ENCODE measurements at regions not wholly inside any gene's neighbourhood (a gene's known extent, or its start where the extent isn't known, plus 50 kb on each side); places are given as distances from the start of the nearest gene placed in this dataset.

GRCh38 chr10:33074443-33074842 lies 116.4 kb upstream of the ITGB1 start:
- Histone ChIP-seq H3K27me3 (ENCODE audit: control insufficient read depth in 2 of 2, insufficient read depth in 2 of 2, low read length in 2 of 2) (no peaks in the 10 kb centered on the region), H3K27ac (ENCODE audit: low read depth in 1 of 2, low read length in 2 of 2) (no peak overlapping the region), H4K20me1 (ENCODE audit: insufficient read depth, low read length) (no peaks in the 10 kb centered on the region), H3K4me2 (replicated peaks; ENCODE audit: extremely low read depth, low read length, poor library complexity, severe bottlenecking) (no peak overlapping the region), H3K9ac (ENCODE audit: insufficient read depth, low read length, poor library complexity, severe bottlenecking) (no peak overlapping the region), H3K36me3 (replicated peaks in 1 of 2; ENCODE audit: control insufficient read depth in 1 of 2, insufficient read depth in 2 of 2, low read length in 2 of 2) (no peaks in the 10 kb centered on the region), H3K4me3 (replicated peaks in 1 of 3; ENCODE audit: low read depth in 2 of 3, low read length in 3 of 3) (no peak overlapping the region), H3K79me2 (ENCODE audit: insufficient read depth, low read length) (no peaks in the 10 kb centered on the region), H2AFZ (ENCODE audit: insufficient read depth, low read depth, low read length, poor library complexity, severe bottlenecking) (no peak overlapping the region), H3K9me3 (replicated peaks in 1 of 2; ENCODE audit: control insufficient read depth in 1 of 2, insufficient read depth in 1 of 2, low read length in 2 of 2) (peaks cover 0 to 8% of the 10 kb centered on the region in 2 donors), H3K4me1 (ENCODE audit: control insufficient read depth in 1 of 2, insufficient read depth in 2 of 2, low read length in 2 of 2) (no peaks in the 10 kb centered on the region)
- H3K27ac Mint-ChIP-seq = no peak overlapping the region
- H3K4me1 Mint-ChIP-seq = no peaks in the 10 kb centered on the region
- intact Hi-C loops (cut with micrococcal nuclease) = no loop called here
- peaks cover 0 to 4% (median 3%) of the 10 kb centered on the region in 3 donors for H3K27me3 Mint-ChIP-seq (ENCODE audit: low read depth in 3 of 3)
- peaks cover under 1 to 23% (median 10%) of the 10 kb centered on the region in 7 donors for H3K9me3 Mint-ChIP-seq
- no peaks in the 10 kb centered on the region for H3K36me3 Mint-ChIP-seq
- no peak for TF ChIP-seq CTCF (IDR thresholded peaks at IDR 0.05)
- no peak for DNase-seq
- H3K4me3 Mint-ChIP-seq = no peak overlapping the region
- 100% methylated on average over 1 of the region's 3 CpGs for WGBS (ENCODE audit: insufficient coverage)

DNA sequence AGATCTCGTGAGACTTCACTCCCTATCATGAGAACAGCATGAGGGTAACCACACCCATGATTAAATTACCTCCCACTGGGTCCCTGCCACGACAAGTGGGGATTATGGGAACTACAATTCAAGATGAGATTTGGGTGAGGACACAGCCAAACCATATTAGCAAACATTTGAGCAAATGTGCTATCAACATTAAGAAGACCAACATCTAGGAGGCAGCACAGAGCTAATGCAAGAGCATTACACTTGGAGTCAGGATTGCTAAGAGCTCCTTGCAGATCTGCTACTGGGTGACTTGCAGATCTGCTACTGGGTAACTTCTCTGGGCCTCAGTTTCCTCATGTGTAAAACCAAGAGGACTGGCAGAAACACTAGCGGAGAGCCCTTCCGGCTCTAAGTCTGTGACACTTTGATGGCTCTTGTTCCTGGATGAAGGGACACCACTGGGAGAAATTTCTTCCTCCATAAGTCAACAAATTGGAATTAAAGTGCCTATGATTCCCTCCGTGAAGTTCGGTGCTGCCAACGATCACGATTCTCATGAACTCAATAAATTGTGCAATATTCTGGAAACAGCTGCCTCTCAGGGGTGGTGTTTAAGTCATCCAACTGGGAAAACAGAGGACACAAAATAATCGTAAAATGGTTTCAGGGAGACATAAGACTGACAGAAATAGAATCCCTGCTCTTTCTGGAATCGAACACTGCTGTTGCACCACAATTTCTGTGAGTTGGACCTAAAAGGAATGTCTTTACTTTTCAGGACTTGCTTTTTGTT lies 115.8 kb upstream of the ITGB1 start:
- Mint-ChIP-seq H3K36me3 (no peaks in the 10 kb centered on the region), H3K4me3 (no peak overlapping the region), H3K27me3 (ENCODE audit: low read depth in 3 of 3) (peaks cover 0 to 4% (median 2%) of the 10 kb centered on the region in 3 donors), H3K9me3 (peaks cover 2 to 24% (median 10%) of the 10 kb centered on the region in 7 donors), H3K4me1 (no peaks in the 10 kb centered on the region), H3K27ac (no peak overlapping the region)
- Histone ChIP-seq H3K36me3 (replicated peaks in 1 of 2; ENCODE audit: control insufficient read depth in 1 of 2, insufficient read depth in 2 of 2, low read length in 2 of 2) (no peaks in the 10 kb centered on the region), H3K9me3 (replicated peaks in 1 of 2; ENCODE audit: control insufficient read depth in 1 of 2, insufficient read depth in 1 of 2, low read length in 2 of 2) (peaks cover 0 to 8% of the 10 kb centered on the region in 2 donors), H3K4me3 (replicated peaks in 1 of 3; ENCODE audit: low read depth in 2 of 3, low read length in 3 of 3) (no peak overlapping the region), H3K79me2 (ENCODE audit: insufficient read depth, low read length) (no peaks in the 10 kb centered on the region), H3K4me1 (ENCODE audit: control insufficient read depth in 1 of 2, insufficient read depth in 2 of 2, low read length in 2 of 2) (no peaks in the 10 kb centered on the region), H3K4me2 (replicated peaks; ENCODE audit: extremely low read depth, low read length, poor library complexity, severe bottlenecking) (no peak overlapping the region), H3K9ac (ENCODE audit: insufficient read depth, low read length, poor library complexity, severe bottlenecking) (no peak overlapping the region), H3K27me3 (ENCODE audit: control insufficient read depth in 2 of 2, insufficient read depth in 2 of 2, low read length in 2 of 2) (no peaks in the 10 kb centered on the region), H2AFZ (ENCODE audit: insufficient read depth, low read depth, low read length, poor library complexity, severe bottlenecking) (no peak overlapping the region), H4K20me1 (ENCODE audit: insufficient read depth, low read length) (no peaks in the 10 kb centered on the region), H3K27ac (ENCODE audit: low read depth in 1 of 2, low read length in 2 of 2) (no peak overlapping the region)
- TF ChIP-seq CTCF (IDR thresholded peaks at IDR 0.05) = no peak
- intact Hi-C loops (cut with micrococcal nuclease) = no loop called here
- 92% methylated on average over 6 of the region's 10 CpGs for WGBS (ENCODE audit: insufficient coverage)
- no peak for DNase-seq

Data from CD14-positive monocyte (primary cell).